Chondrocyte (in vitro differentiated cells): ENCODE measurements at regions not wholly inside any gene's neighbourhood (a gene's known extent, or its start where the extent isn't known, plus 50 kb on each side); places are given as distances from the start of the nearest gene placed in this dataset.

Experiments used
- DNase-seq: peaks from one replicate; pipeline ENCODE4 v3.0.0; 2021; ENCODE audit warnings: mixed read lengths, low spot score
- H3K27ac Mint-ChIP-seq: one replicate; pipeline ENCODE4 v1.8.0; 2021; ENCODE audit warnings: mild to moderate bottlenecking, moderate library complexity, mixed read lengths; ENCODE audit not compliant: unreplicated experiment
- H3K27me3 Mint-ChIP-seq: 2 replicates; pipeline ENCODE4 v1.8.0; 2021; ENCODE audit warnings: low read depth, mixed read lengths
- H3K36me3 Mint-ChIP-seq: 2 replicates; pipeline ENCODE4 v1.8.0; 2021; ENCODE audit warnings: low read depth, mixed read lengths
- H3K4me1 Mint-ChIP-seq: 2 replicates; pipeline ENCODE4 v1.8.0; 2021; ENCODE audit warnings: low read depth, mild to moderate bottlenecking, mixed read lengths
- H3K4me3 Mint-ChIP-seq: one replicate; pipeline ENCODE4 v1.8.0; 2021; ENCODE audit warnings: mild to moderate bottlenecking, moderate library complexity, mixed read lengths; ENCODE audit not compliant: unreplicated experiment
- H3K9me3 Mint-ChIP-seq: 2 replicates; pipeline ENCODE4 v1.8.0; 2021; ENCODE audit warnings: low read depth, mixed read lengths
- TF ChIP-seq, protein P1 (sequence below): fragments of 200-600 bp; sonication (generic); IDR thresholded peaks from 2 replicates; pipeline ENCODE4 v1.5.0; 2021; ENCODE audit warnings: antibody characterized with exemption, mild to moderate bottlenecking, moderate library complexity

- no peak for DNase-seq
- Mint-ChIP-seq H3K9me3 (peaks cover 11% of the 10 kb centered on the region), H3K4me3 (no peak overlapping the region), H3K36me3 (no peaks in the 10 kb centered on the region), H3K4me1 (no peaks in the 10 kb centered on the region), H3K27me3 (peaks cover 4% of the 10 kb centered on the region), H3K27ac (no peak overlapping the region)
- TF ChIP-seq, protein P1, sequence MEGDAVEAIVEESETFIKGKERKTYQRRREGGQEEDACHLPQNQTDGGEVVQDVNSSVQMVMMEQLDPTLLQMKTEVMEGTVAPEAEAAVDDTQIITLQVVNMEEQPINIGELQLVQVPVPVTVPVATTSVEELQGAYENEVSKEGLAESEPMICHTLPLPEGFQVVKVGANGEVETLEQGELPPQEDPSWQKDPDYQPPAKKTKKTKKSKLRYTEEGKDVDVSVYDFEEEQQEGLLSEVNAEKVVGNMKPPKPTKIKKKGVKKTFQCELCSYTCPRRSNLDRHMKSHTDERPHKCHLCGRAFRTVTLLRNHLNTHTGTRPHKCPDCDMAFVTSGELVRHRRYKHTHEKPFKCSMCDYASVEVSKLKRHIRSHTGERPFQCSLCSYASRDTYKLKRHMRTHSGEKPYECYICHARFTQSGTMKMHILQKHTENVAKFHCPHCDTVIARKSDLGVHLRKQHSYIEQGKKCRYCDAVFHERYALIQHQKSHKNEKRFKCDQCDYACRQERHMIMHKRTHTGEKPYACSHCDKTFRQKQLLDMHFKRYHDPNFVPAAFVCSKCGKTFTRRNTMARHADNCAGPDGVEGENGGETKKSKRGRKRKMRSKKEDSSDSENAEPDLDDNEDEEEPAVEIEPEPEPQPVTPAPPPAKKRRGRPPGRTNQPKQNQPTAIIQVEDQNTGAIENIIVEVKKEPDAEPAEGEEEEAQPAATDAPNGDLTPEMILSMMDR, result no peak
These were observed 1882.3 kb upstream of the PIK3C3 start for GRCh38 chr18:40072761-40073160.

DNA sequence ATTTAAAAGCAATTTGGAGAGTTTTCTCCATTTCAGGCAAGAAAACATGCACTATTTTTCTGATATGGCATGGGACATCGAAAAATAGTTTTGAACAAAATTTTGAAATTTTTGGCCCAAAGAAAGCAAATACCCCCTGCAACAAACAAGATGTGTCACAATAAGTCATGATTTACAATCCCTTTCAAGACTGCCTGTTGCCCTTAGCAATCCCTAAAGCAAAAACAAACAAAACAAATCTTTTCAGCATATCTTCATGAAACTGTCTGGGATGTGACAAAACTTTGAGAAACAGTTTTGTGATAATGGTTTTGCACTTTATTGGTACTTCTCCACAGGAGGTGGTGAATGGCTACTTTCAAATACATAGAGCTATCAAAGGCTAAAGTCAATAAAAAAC is 1888.7 kb upstream of the PIK3C3 start:
- Mint-ChIP-seq H3K27me3 (peaks cover 2% of the 10 kb centered on the region), H3K27ac (no peak overlapping the region), H3K36me3 (no peaks in the 10 kb centered on the region), H3K4me3 (no peak overlapping the region), H3K9me3 (peaks cover 14% of the 10 kb centered on the region), H3K4me1 (no peaks in the 10 kb centered on the region)
- TF ChIP-seq, protein P1, result no peak
- no peak for DNase-seq

DNA sequence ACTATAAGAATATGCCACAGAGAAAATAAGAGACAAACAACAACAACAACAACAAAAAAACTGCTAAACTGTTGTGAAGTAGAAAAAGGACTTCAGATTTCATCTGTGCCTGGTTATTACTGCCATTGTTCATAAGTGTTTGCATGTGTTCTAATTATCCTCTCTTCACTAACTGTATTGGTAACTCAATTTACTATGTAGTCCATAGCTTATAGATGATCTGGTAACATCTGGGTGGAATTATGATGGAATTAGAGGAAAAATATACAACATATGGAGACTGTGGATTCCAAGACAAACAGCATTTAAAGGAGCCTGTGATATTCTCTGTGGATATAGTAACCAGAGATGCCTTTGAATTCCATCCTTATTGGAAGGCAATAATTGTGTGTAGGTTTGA is 1891.5 kb upstream of the PIK3C3 start:
- Mint-ChIP-seq H3K27ac (no peak overlapping the region), H3K27me3 (peaks cover 5% of the 10 kb centered on the region), H3K4me3 (no peak overlapping the region), H3K36me3 (no peaks in the 10 kb centered on the region), H3K4me1 (no peaks in the 10 kb centered on the region), H3K9me3 (peaks cover 3% of the 10 kb centered on the region)
- no peak for DNase-seq
- TF ChIP-seq, protein P1, result no peak

DNA sequence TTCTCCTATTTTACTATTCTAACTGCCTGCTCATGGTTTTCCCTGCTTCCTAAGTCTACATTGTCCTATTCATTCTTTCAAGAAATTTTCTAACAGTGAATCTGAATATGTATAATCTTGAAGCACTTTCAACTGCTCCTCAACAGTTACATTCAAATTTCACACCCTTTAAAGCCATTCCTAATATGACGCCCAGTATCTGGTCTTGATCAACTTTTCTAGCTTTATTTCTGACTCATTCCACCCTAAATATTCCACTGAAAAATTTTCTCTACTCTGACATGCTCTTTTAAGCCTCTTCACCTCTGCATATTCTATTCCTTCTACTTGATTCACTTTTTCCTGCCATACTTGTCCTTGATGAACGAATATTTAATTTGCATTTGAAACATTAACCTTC is 1893.9 kb upstream of the PIK3C3 start:
- TF ChIP-seq, protein P1, result no peak
- Mint-ChIP-seq H3K9me3 (peaks cover 3% of the 10 kb centered on the region), H3K27me3 (peaks cover 5% of the 10 kb centered on the region), H3K4me3 (no peak overlapping the region), H3K4me1 (no peaks in the 10 kb centered on the region), H3K36me3 (no peaks in the 10 kb centered on the region), H3K27ac (no peak overlapping the region)
- no peak for DNase-seq

GRCh38 chr18:40060562-40060961 is 1894.5 kb upstream of the PIK3C3 start:
- Mint-ChIP-seq H3K36me3 (no peaks in the 10 kb centered on the region), H3K27ac (no peak overlapping the region), H3K27me3 (peaks cover 5% of the 10 kb centered on the region), H3K4me3 (no peak overlapping the region), H3K9me3 (peaks cover 3% of the 10 kb centered on the region), H3K4me1 (no peaks in the 10 kb centered on the region)
- no peak for DNase-seq
- TF ChIP-seq, protein P1, result no peak
